GM18520 (cell line): ENCODE measurements at regions not wholly inside any gene's neighbourhood (a gene's known extent, or its start where the extent isn't known, plus 50 kb on each side); places are given as distances from the start of the nearest gene placed in this dataset.
"Not testable (repeated sequence)": the region's sequence is repeated elsewhere in the genome, so short reads cannot be mapped to it uniquely, and the experiment has no call there.

Source experiments
- ATAC-seq: cut with Tn5 transposase; IDR thresholded peaks from one replicate; pipeline ENCODE4 v1.9.1; 2021; ENCODE audit not compliant: unreplicated experiment

- no peak for ATAC-seq
Measured at GRCh38 chr12:42886160-42886559, 296.6 kb upstream of the PRICKLE1 start.

GRCh38 chr12:42885677-42886076 is 296.1 kb upstream of the PRICKLE1 start:
- no peak for ATAC-seq

GRCh38 chr12:42884116-42884515 is 294.6 kb upstream of the PRICKLE1 start:
- ATAC-seq, result no peak

GRCh38 chr12:42873401-42873800 is 283.9 kb upstream of the PRICKLE1 start:
- ATAC-seq, result no peak

- ATAC-seq, result no peak
Measured at GRCh38 chr12:42871816-42872215, 282.3 kb upstream of the PRICKLE1 start.

- ATAC-seq, result no peak
Measured at GRCh38 chr12:42868291-42868690, 278.7 kb upstream of the PRICKLE1 start.

- ATAC-seq, result no peak
Measured at GRCh38 chr12:42865282-42865681, 275.7 kb upstream of the PRICKLE1 start.

GRCh38 chr12:42862055-42862454 is 272.5 kb upstream of the PRICKLE1 start:
- ATAC-seq, result no peak

- not testable (repeated sequence) for ATAC-seq
Measured at GRCh38 chr12:42860331-42860730, 270.8 kb upstream of the PRICKLE1 start.

- ATAC-seq, result no peak
Measured at GRCh38 chr12:42859612-42860011, 270.1 kb upstream of the PRICKLE1 start.

GRCh38 chr12:42857106-42857505 is 267.6 kb upstream of the PRICKLE1 start:
- no peak for ATAC-seq

GRCh38 chr12:42855362-42855950 is 265.9 kb upstream of the PRICKLE1 start:
- no peak for ATAC-seq

GRCh38 chr12:42854826-42855225 is 265.3 kb upstream of the PRICKLE1 start:
- no peak for ATAC-seq

GRCh38 chr12:42854208-42854607 is 264.7 kb upstream of the PRICKLE1 start:
- ATAC-seq, result no peak

- ATAC-seq, result no peak
Measured at GRCh38 chr12:42853370-42854140, 264.0 kb upstream of the PRICKLE1 start.

GRCh38 chr12:42846782-42847181 is 257.2 kb upstream of the PRICKLE1 start:
- ATAC-seq, result no peak

- no peak for ATAC-seq
Measured at GRCh38 chr12:42834062-42834461, 244.5 kb upstream of the PRICKLE1 start.

- ATAC-seq, result no peak
Measured at GRCh38 chr12:42828836-42829235, 239.3 kb upstream of the PRICKLE1 start.

- no peak for ATAC-seq
Measured at GRCh38 chr12:42824327-42824726, 234.8 kb upstream of the PRICKLE1 start.

GRCh38 chr12:42823679-42824078 is 234.1 kb upstream of the PRICKLE1 start:
- ATAC-seq, result no peak

GRCh38 chr12:42819846-42820245 is 230.3 kb upstream of the PRICKLE1 start:
- no peak for ATAC-seq

GRCh38 chr12:42815068-42815467 is 225.5 kb upstream of the PRICKLE1 start:
- ATAC-seq, result no peak

- ATAC-seq, result no peak
Measured at GRCh38 chr12:42812871-42813270, 223.3 kb upstream of the PRICKLE1 start.
